SK-N-SH treated with all-trans-retinoic acid at 6 μM for 48 hours (cell line): ENCODE measurements at regions not wholly inside any gene's neighbourhood (a gene's known extent, or its start where the extent isn't known, plus 50 kb on each side); places are given as distances from the start of the nearest gene placed in this dataset.

ENCODE experiments used
- ATAC-seq: fragments of 200-7000 bp; cut with Tn5 transposase; 3 replicates; pipeline ENCODE4 v1.9.1; 2020; ENCODE audit warnings: mild to moderate bottlenecking, moderate library complexity
- ARNTL ChIP-seq: fragments of 450-650 bp; formaldehyde crosslinking; IDR thresholded peaks from 2 replicates; pipeline ENCODE4 v1.5.0; 2020; ENCODE audit warnings: low read depth, mild to moderate bottlenecking, moderate library complexity, borderline replicate concordance
- BACH2 ChIP-seq: fragments of 250-450 bp; sonication (Bioruptor Pico); IDR thresholded peaks from 2 replicates; pipeline ENCODE4 v1.9.0; 2021; ENCODE audit warnings: mild to moderate bottlenecking, borderline replicate concordance
- CREB5 ChIP-seq: fragments of 250-450 bp; sonication (Bioruptor Pico); IDR thresholded peaks from 2 replicates; pipeline ENCODE4 v1.5.1; 2020; ENCODE audit warnings: low read depth, mild to moderate bottlenecking, moderate library complexity
- CSDC2 ChIP-seq: fragments of 250-450 bp; sonication (Bioruptor Pico); IDR thresholded peaks from 2 replicates; pipeline ENCODE4 v1.5.0; 2020; ENCODE audit warnings: mild to moderate bottlenecking, moderate library complexity
- CSRNP3 ChIP-seq: fragments of 250-450 bp; sonication (Bioruptor Pico); IDR thresholded peaks from 2 replicates; pipeline ENCODE4 v1.5.1; 2021; ENCODE audit warnings: mild to moderate bottlenecking, moderate library complexity
- ESRRG ChIP-seq: fragments of 250-450 bp; sonication (Bioruptor Pico); IDR thresholded peaks from 2 replicates; pipeline ENCODE4 v1.6.1; 2021; ENCODE audit warnings: mild to moderate bottlenecking
- GLIS3 ChIP-seq: fragments of 250-450 bp; sonication (Bioruptor Pico); IDR thresholded peaks from 2 replicates; pipeline ENCODE4 v1.5.0; 2020; ENCODE audit warnings: mild to moderate bottlenecking, moderate library complexity
- OSR1 ChIP-seq: fragments of 250-450 bp; sonication (Bioruptor Pico); IDR thresholded peaks from 2 replicates; pipeline ENCODE4 v1.8.0; 2022; ENCODE audit warnings: moderate library complexity, mild to moderate bottlenecking, inconsistent platforms
- PATZ1 ChIP-seq: fragments of 250-450 bp; sonication (Bioruptor Pico); IDR thresholded peaks from 2 replicates; pipeline ENCODE4 v1.8.0; 2020; ENCODE audit warnings: mild to moderate bottlenecking, moderate library complexity, borderline replicate concordance
- POU6F1 ChIP-seq: fragments of 250-450 bp; sonication (Bioruptor Pico); IDR thresholded peaks from 2 replicates; pipeline ENCODE4 v1.8.0; 2021; ENCODE audit warnings: low read depth, mild to moderate bottlenecking, moderate library complexity, borderline replicate concordance
- PPARA ChIP-seq: fragments of 250-450 bp; sonication (Bioruptor Pico); IDR thresholded peaks from 2 replicates; pipeline ENCODE4 v1.5.0; 2020; ENCODE audit warnings: mild to moderate bottlenecking, borderline replicate concordance
- RARB ChIP-seq: fragments of 250-450 bp; sonication (Bioruptor Pico); IDR thresholded peaks from 2 replicates; pipeline ENCODE4 v1.8.0; 2021; ENCODE audit warnings: mild to moderate bottlenecking, moderate library complexity
- SNAI2 ChIP-seq: fragments of 250-450 bp; sonication (Bioruptor Pico); IDR thresholded peaks from 2 replicates; pipeline ENCODE4 v1.5.0; 2020; ENCODE audit warnings: mild to moderate bottlenecking, moderate library complexity
- TCF4 ChIP-seq: fragments of 250-450 bp; sonication (Bioruptor Pico); IDR thresholded peaks from 2 replicates; pipeline ENCODE4 v1.8.0; 2021; ENCODE audit warnings: mild to moderate bottlenecking, moderate library complexity, borderline replicate concordance
- TOX ChIP-seq: fragments of 250-450 bp; sonication (Bioruptor Pico); IDR thresholded peaks from 2 replicates; pipeline ENCODE4 v1.8.0; 2021; ENCODE audit warnings: mild to moderate bottlenecking, moderate library complexity, borderline replicate concordance
- TSHZ2 ChIP-seq: fragments of 250-450 bp; sonication (Bioruptor Pico); IDR thresholded peaks from 2 replicates; pipeline ENCODE4 v1.5.0; 2020; ENCODE audit warnings: mild to moderate bottlenecking, moderate library complexity
- ZFP30 ChIP-seq: fragments of 450-650 bp; formaldehyde crosslinking; IDR thresholded peaks from 2 replicates; pipeline ENCODE4 v1.5.0; 2022; ENCODE audit warnings: mild to moderate bottlenecking, moderate library complexity
- ZNF70 ChIP-seq: fragments of 450-650 bp; formaldehyde crosslinking; IDR thresholded peaks from 2 replicates; pipeline ENCODE4 v1.5.0; 2020; ENCODE audit warnings: mild to moderate bottlenecking, moderate library complexity
- ZNF8 ChIP-seq: fragments of 450-650 bp; formaldehyde crosslinking; IDR thresholded peaks from 2 replicates; pipeline ENCODE4 v1.5.0; 2020; ENCODE audit warnings: mild to moderate bottlenecking, moderate library complexity

GRCh38 chr2:221077251-221077650, 494.9 kb downstream of the EPHA4 start (continued):
- TF ChIP-seq TSHZ2 (CRISPR knock-in tag): no peak
- no peak for TF ChIP-seq ARNTL (CRISPR knock-in tag)
- no peak for TF ChIP-seq PPARA
- no peak for TF ChIP-seq POU6F1 (CRISPR knock-in tag)
- TF ChIP-seq SNAI2 (CRISPR knock-in tag): no peak

- TF ChIP-seq ZNF70 (CRISPR knock-in tag) (no peak), TOX (CRISPR knock-in tag) (no peak), POU6F1 (CRISPR knock-in tag) (no peak), TSHZ2 (CRISPR knock-in tag) (no peak), RARB (no peak), OSR1 (no peak), CREB5 (CRISPR knock-in tag) (no peak), GLIS3 (CRISPR knock-in tag) (no peak), ESRRG (CRISPR knock-in tag) (no peak), SNAI2 (CRISPR knock-in tag) (no peak), PPARA (no peak), PATZ1 (no peak), BACH2 (CRISPR knock-in tag) (no peak), ZNF8 (CRISPR knock-in tag) (no peak), CSRNP3 (no peak), CSDC2 (no peak), ZFP30 (CRISPR knock-in tag) (no peak), TCF4 (CRISPR knock-in tag) (no peak)
- ATAC-seq: no peak
Measured at GRCh38 chr2:221077799-221078198, 494.3 kb downstream of the EPHA4 start.
